ENCODE measurements at regions not wholly inside any gene's neighbourhood (a gene's known extent, or its start where the extent isn't known, plus 50 kb on each side); places are given as distances from the start of the nearest gene placed in this dataset.

GRCh38 chr14:82447586-82447985 lies 913.9 kb upstream of the SEL1L start:
- no peak for DNase-seq (ENCODE audit: low read depth)
- no peak overlapping the region for H3K4me3 ChIP-seq (ENCODE audit: low read length)
- no peak for TF ChIP-seq CTCF (conservative IDR thresholded peaks at IDR 0.05; ENCODE audit: low read length)

- no peak for DNase-seq (ENCODE audit: low read depth)
- H3K4me3 ChIP-seq (ENCODE audit: low read length), result no peak overlapping the region
- no peak for TF ChIP-seq CTCF (conservative IDR thresholded peaks at IDR 0.05; ENCODE audit: low read length)
These were observed 916.3 kb upstream of the SEL1L start for GRCh38 chr14:82449926-82450468.

- DNase-seq (ENCODE audit: low read depth), result no peak
- no peak overlapping the region for H3K4me3 ChIP-seq (ENCODE audit: low read length)
- TF ChIP-seq CTCF (conservative IDR thresholded peaks at IDR 0.05; ENCODE audit: low read length), result no peak
These were observed 918.0 kb upstream of the SEL1L start for GRCh38 chr14:82451675-82452074.

GRCh38 chr14:82482345-82482744 lies 948.7 kb upstream of the SEL1L start:
- no peak for DNase-seq (ENCODE audit: low read depth)
- TF ChIP-seq CTCF (conservative IDR thresholded peaks at IDR 0.05; ENCODE audit: low read length), result no peak
- H3K4me3 ChIP-seq (ENCODE audit: low read length), result no peak overlapping the region

GRCh38 chr14:82488473-82488872 lies 954.8 kb upstream of the SEL1L start:
- no peak for TF ChIP-seq CTCF (conservative IDR thresholded peaks at IDR 0.05; ENCODE audit: low read length)
- H3K4me3 ChIP-seq (ENCODE audit: low read length), result no peak overlapping the region
- no peak for DNase-seq (ENCODE audit: low read depth)

GRCh38 chr14:82490397-82490796 lies 956.7 kb upstream of the SEL1L start:
- TF ChIP-seq CTCF (conservative IDR thresholded peaks at IDR 0.05; ENCODE audit: low read length), result no peak
- no peak overlapping the region for H3K4me3 ChIP-seq (ENCODE audit: low read length)
- no peak for DNase-seq (ENCODE audit: low read depth)

- TF ChIP-seq CTCF (conservative IDR thresholded peaks at IDR 0.05; ENCODE audit: low read length), result no peak
- H3K4me3 ChIP-seq (ENCODE audit: low read length), result no peak overlapping the region
- no peak for DNase-seq (ENCODE audit: low read depth)
These were observed 958.5 kb upstream of the SEL1L start for GRCh38 chr14:82492157-82492556.
